ENCODE measurements at regions not wholly inside any gene's neighbourhood (a gene's known extent, or its start where the extent isn't known, plus 50 kb on each side); places are given as distances from the start of the nearest gene placed in this dataset.

DNA sequence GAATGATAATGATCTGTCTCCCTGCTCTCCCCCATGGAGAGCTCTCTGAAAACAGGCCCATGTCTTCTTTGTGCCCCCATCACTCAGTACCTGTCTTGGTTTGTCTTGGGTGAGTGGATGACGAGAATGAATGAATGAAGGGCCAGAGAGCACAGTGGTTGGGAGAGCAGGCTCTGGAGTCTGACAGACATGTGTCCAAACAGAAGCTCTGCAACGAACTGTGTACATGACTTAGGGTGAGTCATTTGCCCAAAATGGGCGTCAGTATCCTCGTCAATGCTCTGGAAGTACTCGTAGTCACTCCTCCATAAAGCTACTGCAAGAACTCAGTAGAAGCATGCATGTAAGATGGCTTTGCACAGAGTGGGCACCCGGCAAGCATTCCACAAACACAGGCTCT lies 170.2 kb upstream of the TLE3 start:
- Histone ChIP-seq H3K4me1 (ENCODE audit: control insufficient read depth in 1 of 2, insufficient read depth in 2 of 2, low read length in 2 of 2) (peaks cover 33 to 47% of the 10 kb centered on the region in 2 donors), H3K9me3 (ENCODE audit: control insufficient read depth in 1 of 2, low read length in 2 of 2) (no peaks in the 10 kb centered on the region), H3K27ac (ENCODE audit: low read length) (no peak overlapping the region), H3K27me3 (ENCODE audit: low read depth, low read length) (no peaks in the 10 kb centered on the region), H3K4me3 (ENCODE audit: low read depth in 1 of 2, low read length in 2 of 2) (no peak overlapping the region), H3K36me3 (ENCODE audit: control insufficient read depth in 1 of 2, insufficient read depth in 2 of 2, low read length in 2 of 2) (no peaks in the 10 kb centered on the region)

DNA sequence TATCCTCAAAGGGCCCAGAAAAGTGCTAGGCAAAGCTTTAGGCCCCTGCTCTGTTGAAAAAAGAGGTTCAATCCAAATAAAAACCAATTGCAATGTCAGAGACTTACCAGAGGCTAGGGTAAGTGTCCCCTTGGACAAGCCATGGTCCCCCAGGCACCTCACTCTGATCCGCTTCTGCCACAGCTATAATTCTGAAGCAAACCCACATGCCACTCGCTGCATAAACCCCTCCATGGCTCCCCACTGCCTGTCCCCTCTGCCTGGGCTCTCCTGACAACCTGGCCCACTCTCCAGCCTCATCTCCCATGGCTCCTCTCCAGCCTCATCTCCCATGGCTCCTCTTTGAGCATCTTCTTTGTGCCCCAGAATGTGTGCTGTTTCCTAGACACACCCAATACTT lies 169.6 kb upstream of the TLE3 start:
- Histone ChIP-seq H3K27me3 (ENCODE audit: low read depth, low read length) (no peaks in the 10 kb centered on the region), H3K4me1 (ENCODE audit: control insufficient read depth in 1 of 2, insufficient read depth in 2 of 2, low read length in 2 of 2) (peaks cover 33 to 47% of the 10 kb centered on the region in 2 donors), H3K4me3 (ENCODE audit: low read depth in 1 of 2, low read length in 2 of 2) (no peak overlapping the region), H3K27ac (ENCODE audit: low read length) (no peak overlapping the region), H3K36me3 (ENCODE audit: control insufficient read depth in 1 of 2, insufficient read depth in 2 of 2, low read length in 2 of 2) (no peaks in the 10 kb centered on the region), H3K9me3 (ENCODE audit: control insufficient read depth in 1 of 2, low read length in 2 of 2) (no peaks in the 10 kb centered on the region)

- H3K27ac ChIP-seq (ENCODE audit: low read length), result no peak overlapping the region
- H3K4me1 ChIP-seq (ENCODE audit: control insufficient read depth in 1 of 2, insufficient read depth in 2 of 2, low read length in 2 of 2), result peaks cover 33 to 45% of the 10 kb centered on the region in 2 donors
- no peaks in the 10 kb centered on the region for H3K27me3 ChIP-seq (ENCODE audit: low read depth, low read length)
- H3K36me3 ChIP-seq (ENCODE audit: control insufficient read depth in 1 of 2, insufficient read depth in 2 of 2, low read length in 2 of 2), result no peaks in the 10 kb centered on the region
- no peak overlapping the region for H3K4me3 ChIP-seq (ENCODE audit: low read depth in 1 of 2, low read length in 2 of 2)
- no peaks in the 10 kb centered on the region for H3K9me3 ChIP-seq (ENCODE audit: control insufficient read depth in 1 of 2, low read length in 2 of 2)
Observed at GRCh38 chr15:70266412-70267121, 168.8 kb upstream of the TLE3 start.

GRCh38 chr15:70265986-70266385 lies 168.3 kb upstream of the TLE3 start:
- no peak overlapping the region for H3K4me3 ChIP-seq (ENCODE audit: low read depth in 1 of 2, low read length in 2 of 2)
- H3K27ac ChIP-seq (ENCODE audit: low read length), result no peak overlapping the region
- no peaks in the 10 kb centered on the region for H3K9me3 ChIP-seq (ENCODE audit: control insufficient read depth in 1 of 2, low read length in 2 of 2)
- H3K27me3 ChIP-seq (ENCODE audit: low read depth, low read length), result no peaks in the 10 kb centered on the region
- H3K36me3 ChIP-seq (ENCODE audit: control insufficient read depth in 1 of 2, insufficient read depth in 2 of 2, low read length in 2 of 2), result no peaks in the 10 kb centered on the region
- peaks cover 28 to 39% of the 10 kb centered on the region in 2 donors for H3K4me1 ChIP-seq (ENCODE audit: control insufficient read depth in 1 of 2, insufficient read depth in 2 of 2, low read length in 2 of 2)

DNA sequence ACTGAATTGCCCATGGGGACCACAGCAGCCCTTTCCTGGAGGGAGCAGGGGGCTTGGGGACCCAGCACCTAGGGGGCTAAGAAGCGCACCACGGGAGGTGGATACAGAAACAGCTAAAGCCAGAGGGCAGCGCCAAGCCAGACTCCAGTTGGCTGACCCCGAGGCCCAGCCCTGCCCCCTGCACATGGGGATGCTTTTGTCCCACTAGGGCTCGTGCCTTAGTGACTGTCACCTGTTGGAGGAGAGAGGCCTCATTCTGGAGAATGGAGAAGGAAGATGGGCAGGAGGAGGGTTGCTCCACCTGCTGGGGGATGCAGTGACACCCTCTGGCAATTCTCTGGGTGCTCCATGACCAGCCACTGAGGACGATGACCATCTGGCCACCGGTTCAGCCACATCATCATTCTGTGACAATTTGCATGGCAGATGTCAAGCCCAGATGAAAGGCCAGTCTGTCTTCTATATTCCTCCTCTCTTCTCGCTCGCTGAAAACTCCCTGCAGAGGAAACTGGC lies 167.8 kb upstream of the TLE3 start:
- no peaks in the 10 kb centered on the region for H3K36me3 ChIP-seq (ENCODE audit: control insufficient read depth in 1 of 2, insufficient read depth in 2 of 2, low read length in 2 of 2)
- H3K9me3 ChIP-seq (ENCODE audit: control insufficient read depth in 1 of 2, low read length in 2 of 2), result no peaks in the 10 kb centered on the region
- no peak overlapping the region for H3K4me3 ChIP-seq (ENCODE audit: low read depth in 1 of 2, low read length in 2 of 2)
- H3K4me1 ChIP-seq (ENCODE audit: control insufficient read depth in 1 of 2, insufficient read depth in 2 of 2, low read length in 2 of 2), result peaks cover 24 to 35% of the 10 kb centered on the region in 2 donors
- H3K27me3 ChIP-seq (ENCODE audit: low read depth, low read length), result no peaks in the 10 kb centered on the region
- H3K27ac ChIP-seq (ENCODE audit: low read length), result no peak overlapping the region

DNA sequence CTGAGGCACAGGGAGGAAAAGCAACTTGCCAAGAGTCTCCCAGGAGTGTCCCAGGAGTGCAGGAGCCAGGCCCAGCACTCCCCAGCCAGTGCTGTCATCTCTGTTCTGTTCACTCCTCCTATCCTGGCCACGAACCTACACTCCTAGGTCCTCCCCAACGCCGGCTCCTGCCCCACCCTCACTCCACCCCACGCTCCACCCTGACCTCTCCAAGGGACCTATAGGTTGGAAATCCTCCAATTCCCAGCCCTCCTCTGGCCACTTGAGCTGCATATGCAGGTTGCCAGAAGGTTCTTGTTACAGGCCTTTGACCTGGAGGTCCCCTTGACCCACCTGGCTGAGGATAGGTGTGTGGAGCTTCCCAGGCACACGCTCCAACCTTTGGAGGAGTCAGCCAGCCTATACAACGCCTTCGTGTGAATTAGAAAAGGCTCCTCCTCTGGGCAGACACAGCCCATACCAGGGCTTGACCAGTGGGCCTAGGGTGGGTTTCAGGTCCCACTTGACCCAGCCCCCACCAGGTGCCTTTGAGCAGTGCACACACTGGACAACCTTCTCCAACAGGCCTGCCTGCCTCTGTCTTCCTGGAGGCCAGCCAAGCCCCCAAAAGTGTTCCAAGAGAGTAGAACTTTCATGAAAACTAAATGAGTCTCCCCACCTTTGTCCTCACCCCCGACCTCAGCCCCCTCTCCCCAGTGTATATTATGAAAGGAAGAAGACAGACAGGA lies 167.2 kb upstream of the TLE3 start:
- Histone ChIP-seq H3K27ac (ENCODE audit: low read length) (no peak overlapping the region), H3K27me3 (ENCODE audit: low read depth, low read length) (no peaks in the 10 kb centered on the region), H3K4me3 (ENCODE audit: low read depth in 1 of 2, low read length in 2 of 2) (no peak overlapping the region), H3K36me3 (ENCODE audit: control insufficient read depth in 1 of 2, insufficient read depth in 2 of 2, low read length in 2 of 2) (no peaks in the 10 kb centered on the region), H3K4me1 (ENCODE audit: control insufficient read depth in 1 of 2, insufficient read depth in 2 of 2, low read length in 2 of 2) (peaks cover 19 to 30% of the 10 kb centered on the region in 2 donors), H3K9me3 (ENCODE audit: control insufficient read depth in 1 of 2, low read length in 2 of 2) (no peaks in the 10 kb centered on the region)

DNA sequence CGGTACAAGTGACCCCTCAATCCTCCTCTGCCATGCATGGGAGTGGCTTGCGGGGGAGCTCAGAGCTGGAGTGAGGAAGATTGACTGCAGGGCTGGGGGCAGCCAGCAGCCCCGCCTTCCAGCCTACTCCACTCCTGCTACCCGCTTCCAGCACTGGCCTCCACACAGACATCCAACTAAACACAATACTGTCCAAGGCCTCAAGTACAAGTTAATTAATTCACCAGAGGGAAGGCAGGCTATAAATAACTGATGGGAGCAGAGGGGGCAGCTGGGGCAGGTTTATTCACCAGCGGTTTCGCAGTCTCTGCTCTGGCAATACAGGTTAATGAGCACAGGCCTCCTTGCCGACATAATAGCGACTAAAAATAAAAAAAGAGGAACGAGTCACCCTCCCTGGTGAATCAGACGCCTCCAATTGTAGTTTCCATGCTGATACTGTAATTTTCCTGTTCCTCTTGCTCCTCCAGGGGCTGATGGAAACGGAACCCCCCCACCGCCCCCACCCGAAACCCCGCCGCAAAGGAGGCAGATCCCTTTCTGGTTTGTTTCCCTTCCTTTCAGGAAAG lies 166.4 kb upstream of the TLE3 start:
- Histone ChIP-seq H3K4me3 (ENCODE audit: low read depth in 1 of 2, low read length in 2 of 2) (no peak overlapping the region), H3K9me3 (ENCODE audit: control insufficient read depth in 1 of 2, low read length in 2 of 2) (no peaks in the 10 kb centered on the region), H3K27me3 (ENCODE audit: low read depth, low read length) (no peaks in the 10 kb centered on the region), H3K36me3 (ENCODE audit: control insufficient read depth in 1 of 2, insufficient read depth in 2 of 2, low read length in 2 of 2) (no peaks in the 10 kb centered on the region), H3K4me1 (ENCODE audit: control insufficient read depth in 1 of 2, insufficient read depth in 2 of 2, low read length in 2 of 2) (peaks cover 19 to 28% of the 10 kb centered on the region in 2 donors), H3K27ac (ENCODE audit: low read length) (no peak overlapping the region)

- Histone ChIP-seq H3K9me3 (ENCODE audit: control insufficient read depth in 1 of 2, low read length in 2 of 2) (no peaks in the 10 kb centered on the region), H3K27ac (ENCODE audit: low read length) (no peak overlapping the region), H3K4me3 (ENCODE audit: low read depth in 1 of 2, low read length in 2 of 2) (no peak overlapping the region), H3K4me1 (ENCODE audit: control insufficient read depth in 1 of 2, insufficient read depth in 2 of 2, low read length in 2 of 2) (peaks cover 22 to 41% of the 10 kb centered on the region in 2 donors), H3K36me3 (ENCODE audit: control insufficient read depth in 1 of 2, insufficient read depth in 2 of 2, low read length in 2 of 2) (no peaks in the 10 kb centered on the region), H3K27me3 (ENCODE audit: low read depth, low read length) (no peaks in the 10 kb centered on the region)
Observed at GRCh38 chr15:70262591-70263274, 165.0 kb upstream of the TLE3 start.

DNA sequence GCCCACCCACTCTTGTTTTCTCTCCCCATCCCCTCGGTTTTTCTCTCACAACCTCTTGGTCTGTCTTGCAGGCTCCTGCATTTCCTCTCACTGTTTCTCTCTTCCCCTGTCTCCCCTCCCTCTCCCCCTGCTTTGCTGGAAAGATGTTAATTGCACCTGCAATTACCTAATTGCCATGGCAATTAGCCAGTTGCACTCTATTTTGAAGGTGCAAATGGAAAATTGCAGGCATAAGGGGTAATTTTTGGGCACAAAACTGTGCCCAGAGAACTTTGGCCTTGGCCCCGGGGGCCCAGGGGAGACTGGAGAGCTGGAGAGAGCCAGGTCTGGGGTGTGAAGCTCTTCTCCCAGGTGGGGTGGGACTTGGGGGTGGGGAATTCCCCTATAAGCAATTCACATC lies 164.5 kb upstream of the TLE3 start:
- Histone ChIP-seq H3K27ac (ENCODE audit: low read length) (no peak overlapping the region), H3K9me3 (ENCODE audit: control insufficient read depth in 1 of 2, low read length in 2 of 2) (no peaks in the 10 kb centered on the region), H3K27me3 (ENCODE audit: low read depth, low read length) (no peaks in the 10 kb centered on the region), H3K4me3 (ENCODE audit: low read depth in 1 of 2, low read length in 2 of 2) (no peak overlapping the region), H3K4me1 (ENCODE audit: control insufficient read depth in 1 of 2, insufficient read depth in 2 of 2, low read length in 2 of 2) (peaks cover 17 to 41% of the 10 kb centered on the region in 2 donors), H3K36me3 (ENCODE audit: control insufficient read depth in 1 of 2, insufficient read depth in 2 of 2, low read length in 2 of 2) (no peaks in the 10 kb centered on the region)

- H3K4me1 ChIP-seq (ENCODE audit: control insufficient read depth in 1 of 2, insufficient read depth in 2 of 2, low read length in 2 of 2), result peaks cover 8 to 40% of the 10 kb centered on the region in 2 donors
- H3K27ac ChIP-seq (ENCODE audit: low read length), result no peak overlapping the region
- no peaks in the 10 kb centered on the region for H3K36me3 ChIP-seq (ENCODE audit: control insufficient read depth in 1 of 2, insufficient read depth in 2 of 2, low read length in 2 of 2)
- no peak overlapping the region for H3K4me3 ChIP-seq (ENCODE audit: low read depth in 1 of 2, low read length in 2 of 2)
- no peaks in the 10 kb centered on the region for H3K27me3 ChIP-seq (ENCODE audit: low read depth, low read length)
- no peaks in the 10 kb centered on the region for H3K9me3 ChIP-seq (ENCODE audit: control insufficient read depth in 1 of 2, low read length in 2 of 2)
Observed at GRCh38 chr15:70261083-70261482, 163.4 kb upstream of the TLE3 start.

DNA sequence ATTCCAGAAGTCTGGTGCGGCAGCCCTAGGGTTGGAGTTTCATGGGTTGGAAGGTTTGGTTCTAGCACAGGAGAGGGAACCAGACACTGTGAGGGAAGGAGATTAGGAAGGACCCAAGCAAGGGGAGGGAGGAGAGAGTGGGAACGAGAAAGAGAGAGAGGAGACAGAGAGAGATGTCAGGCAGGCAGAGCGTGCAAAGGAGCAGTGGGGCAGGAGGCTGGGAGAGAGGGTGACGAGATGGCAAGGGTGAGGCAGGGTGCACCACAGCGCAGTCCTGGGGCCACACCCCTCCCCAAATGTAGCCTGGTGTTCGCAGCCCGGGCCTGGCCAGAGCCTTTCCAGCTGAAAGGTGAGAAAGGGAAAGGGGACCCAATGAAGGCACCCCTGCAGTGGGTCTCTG lies 162.9 kb upstream of the TLE3 start:
- Histone ChIP-seq H3K27ac (ENCODE audit: low read length) (no peak overlapping the region), H3K4me3 (ENCODE audit: low read depth in 1 of 2, low read length in 2 of 2) (no peak overlapping the region), H3K4me1 (ENCODE audit: control insufficient read depth in 1 of 2, insufficient read depth in 2 of 2, low read length in 2 of 2) (peaks cover 8 to 37% of the 10 kb centered on the region in 2 donors), H3K27me3 (ENCODE audit: low read depth, low read length) (no peaks in the 10 kb centered on the region), H3K9me3 (ENCODE audit: control insufficient read depth in 1 of 2, low read length in 2 of 2) (no peaks in the 10 kb centered on the region), H3K36me3 (ENCODE audit: control insufficient read depth in 1 of 2, insufficient read depth in 2 of 2, low read length in 2 of 2) (no peaks in the 10 kb centered on the region)

Measured in muscle layer of duodenum (tissue), 2 donors.